Fibroblast of mammary gland (primary cell): ENCODE measurements at regions not wholly inside any gene's neighbourhood (a gene's known extent, or its start where the extent isn't known, plus 50 kb on each side); places are given as distances from the start of the nearest gene placed in this dataset.
"Not testable (repeated sequence)": the region's sequence is repeated elsewhere in the genome, so short reads cannot be mapped to it uniquely, and the experiment has no call there.

Experiments used
- DNase-seq: peaks from one replicate; pipeline ENCODE4 v3.0.0-alpha.2; 2010; ENCODE audit warnings: low read depth
- H3K4me3 ChIP-seq: 2 replicates; pipeline ENCODE4 v1.5.1; 2011; ENCODE audit warnings: low read depth, mild to moderate bottlenecking, low read length, moderate library complexity; ENCODE audit not compliant: control insufficient read depth
- CTCF ChIP-seq: conservative IDR thresholded peaks from 2 replicates; pipeline ENCODE4 v1.5.1; 2011; ENCODE audit warnings: low read depth, low read length, inconsistent platforms; ENCODE audit not compliant: control insufficient read depth, insufficient read depth

DNA sequence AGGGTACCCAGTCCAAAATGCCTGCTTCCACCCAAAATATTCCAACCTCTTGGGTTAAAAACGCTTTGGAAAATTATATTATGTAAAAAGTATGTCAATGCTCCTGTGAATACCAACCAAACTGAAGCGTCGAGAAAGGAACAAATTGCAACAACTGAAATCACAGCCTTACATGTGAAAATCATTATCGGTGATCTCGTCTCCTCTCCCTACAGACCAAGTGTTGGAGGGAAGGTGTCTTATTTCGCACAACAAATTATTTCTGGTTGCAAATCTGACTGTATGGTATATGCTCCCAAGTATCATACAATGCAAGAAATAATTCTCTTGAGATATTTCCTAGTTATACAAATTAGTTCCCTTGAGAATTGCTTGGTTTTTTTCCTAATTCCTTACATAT, 89.3 kb upstream of the CDYL2 start:
- H3K4me3 ChIP-seq: no peak overlapping the region
- TF ChIP-seq CTCF: no peak
- no peak for DNase-seq

DNA sequence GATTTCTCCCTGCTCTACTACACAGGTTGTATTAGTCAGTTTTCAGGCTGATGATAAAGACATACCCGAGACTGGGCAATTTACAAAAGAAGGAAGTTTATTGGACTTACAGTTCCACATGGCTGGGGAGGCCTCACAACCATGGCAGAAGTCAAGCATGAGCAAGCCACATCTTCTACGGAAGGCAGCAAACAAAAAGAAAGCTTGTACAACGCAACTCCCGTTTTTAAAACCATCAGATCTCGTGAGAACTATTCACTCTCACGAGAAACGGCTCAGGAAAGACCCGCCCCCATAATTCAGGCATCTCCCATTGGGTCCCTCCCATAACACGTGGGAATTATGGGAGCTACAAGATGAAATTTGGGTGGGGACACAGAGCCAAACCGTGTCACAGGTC, 88.0 kb upstream of the CDYL2 start:
- not testable (repeated sequence) for H3K4me3 ChIP-seq, DNase-seq

- no peak for DNase-seq
- H3K4me3 ChIP-seq: no peak overlapping the region
- TF ChIP-seq CTCF: no peak
These were observed 85.5 kb upstream of the CDYL2 start for GRCh38 chr16:80889779-80890359.

- no peak for TF ChIP-seq CTCF
- no peak overlapping the region for H3K4me3 ChIP-seq
- no peak for DNase-seq
These were observed 82.7 kb upstream of the CDYL2 start for GRCh38 chr16:80887062-80887461.

DNA sequence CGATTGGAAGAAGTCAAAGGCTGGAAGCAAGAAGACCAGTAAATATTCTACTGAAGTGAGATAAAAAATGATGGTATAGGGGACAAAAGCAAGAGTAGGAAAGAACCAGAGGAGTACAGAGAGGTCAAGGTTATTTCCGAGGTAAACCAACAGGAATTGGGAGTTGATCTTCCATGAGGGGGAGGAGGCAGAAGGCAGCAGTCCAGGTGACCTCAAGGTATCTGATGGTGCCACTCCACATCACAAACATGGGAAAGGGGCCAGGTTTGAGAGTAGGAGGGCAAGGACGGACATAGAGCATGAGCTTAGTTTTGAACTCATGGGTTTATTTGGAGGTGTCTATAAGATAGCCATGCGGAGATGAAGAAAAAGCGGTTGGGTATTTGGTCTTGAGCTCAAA, 79.4 kb upstream of the CDYL2 start:
- no peak for TF ChIP-seq CTCF
- no peak overlapping the region for H3K4me3 ChIP-seq
- DNase-seq: no peak

- no peak overlapping the region for H3K4me3 ChIP-seq
- DNase-seq: no peak
- TF ChIP-seq CTCF: no peak
These were observed 78.8 kb upstream of the CDYL2 start for GRCh38 chr16:80883159-80883642.

DNA sequence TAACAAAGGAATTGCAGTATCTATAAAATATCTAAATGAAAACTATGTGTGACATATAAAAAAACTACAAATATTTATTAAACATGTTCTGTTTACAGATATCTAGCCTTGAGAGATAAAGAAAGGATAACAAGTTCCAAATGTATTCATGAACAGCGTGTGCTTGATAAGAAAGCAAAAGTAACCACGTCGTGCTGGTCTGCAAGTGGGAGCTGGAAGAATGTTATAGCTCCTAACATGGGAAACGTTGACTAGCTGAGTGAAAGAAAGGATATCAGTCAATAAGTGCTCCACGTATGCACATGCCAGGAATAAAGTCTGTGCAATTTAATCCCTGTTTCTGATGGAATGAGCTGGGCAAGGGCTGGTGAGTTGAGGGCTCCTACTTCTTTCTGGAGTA, 71.2 kb upstream of the CDYL2 start:
- no peak for DNase-seq
- no peak for TF ChIP-seq CTCF
- no peak overlapping the region for H3K4me3 ChIP-seq
